ENCODE measurements at regions not wholly inside any gene's neighbourhood (a gene's known extent, or its start where the extent isn't known, plus 50 kb on each side); places are given as distances from the start of the nearest gene placed in this dataset.

GRCh38 chr18:42298759-42299675, 344.0 kb downstream of the PIK3C3 start:
- no peak for TF ChIP-seq POLR2A (IDR thresholded peaks at IDR 0.05)
- TF ChIP-seq CTCF (IDR thresholded peaks at IDR 0.05): peak; percentile 66 to 86 (median 82)
